SK-N-SH (cell line): ENCODE measurements at regions not wholly inside any gene's neighbourhood (a gene's known extent, or its start where the extent isn't known, plus 50 kb on each side); places are given as distances from the start of the nearest gene placed in this dataset.
A peak's percentile ranks its signal among the peaks of the same experiment; 100 is the strongest.

ENCODE experiments used
- CTCF ChIA-PET: fragments of 300-600, 350-600 bp; formaldehyde crosslinking; extraction: SDS; loops from one replicate; lab custom pipeline; 2021; lab: Yijun Ruan, JAX
- POLR2A ChIA-PET: fragments of 350-600 bp; sonication (Branson Sonifier 250); formaldehyde crosslinking; extraction: SDS; loops from one replicate; lab custom pipeline; 2020; ENCODE audit warnings: antibody characterized with exemption, inconsistent platforms; lab: Yijun Ruan, JAX
- DNase-seq: peaks from one replicate; pipeline ENCODE4 v3.0.0; 2012
- H2AFZ ChIP-seq: fragments of 200-600 bp; sonication (generic); 2 replicates; pipeline ENCODE4 v1.8.1; 2016; ENCODE audit warnings: antibody characterized with exemption, mild to moderate bottlenecking, low read depth
- H3F3A ChIP-seq: fragments of 200-600 bp; sonication (generic); replicated peaks from 2 replicates; pipeline ENCODE3; 2016; ENCODE audit warnings: antibody characterized with exemption, mild to moderate bottlenecking; ENCODE audit not compliant: insufficient read depth
- H3K27ac ChIP-seq, 2 experiments: fragments of 200-500 bp in 1 of 2; fragments of 200-600 bp in 1 of 2; sonication (Bioruptor generic) in 1 of 2; sonication (generic), shearing (Covaris generic) in 1 of 2; 2 replicates each; pipeline versions ENCODE4 v1.5.1 to v1.6.1; 2014 to 2016; ENCODE audit warnings: low read depth in 2 of 2, inconsistent platforms in 1 of 2, low read length in 1 of 2, mild to moderate bottlenecking in 1 of 2, mixed read lengths in 1 of 2
- H3K27me3 ChIP-seq: fragments of 200-600 bp; sonication (generic), shearing (Covaris generic); 2 replicates; pipeline ENCODE4 v1.6.1; 2016; ENCODE audit warnings: mixed run types; ENCODE audit not compliant: insufficient read depth
- H3K36me3 ChIP-seq, 2 experiments: fragments of 200-500 bp in 1 of 2; fragments of 200-600 bp in 1 of 2; sonication (Bioruptor generic) in 1 of 2; sonication (generic) in 1 of 2; replicated peaks in 1 of 2; 2 replicates each; pipeline versions ENCODE3 to v1.5.1; 2014 to 2016; ENCODE audit warnings: low read length in 1 of 2, mild to moderate bottlenecking in 1 of 2; ENCODE audit not compliant: insufficient read depth in 2 of 2, control insufficient read depth in 1 of 2
- H3K4me1 ChIP-seq, 2 experiments: fragments of 200-500 bp in 1 of 2; fragments of 200-600 bp in 1 of 2; sonication (Bioruptor generic) in 1 of 2; sonication (generic), shearing (Covaris generic) in 1 of 2; 2 replicates each; pipeline versions ENCODE4 v1.5.1 to v1.6.1; 2014 to 2016; ENCODE audit warnings: low read depth in 1 of 2, low read length in 1 of 2, mixed run types in 1 of 2; ENCODE audit not compliant: insufficient read depth in 2 of 2, control insufficient read depth in 1 of 2
- H3K4me2 ChIP-seq: fragments of 200-600 bp; sonication (generic), shearing (Covaris generic); 2 replicates; pipeline ENCODE4 v1.6.1; 2017; ENCODE audit warnings: mixed run types
- H3K4me3 ChIP-seq, 2 experiments: fragments of 200-500 bp in 1 of 2; fragments of 200-600 bp in 1 of 2; sonication (Bioruptor generic) in 1 of 2; sonication (generic), shearing (Covaris generic) in 1 of 2; 2 replicates each; pipeline versions ENCODE4 v1.5.1 to v1.8.1; 2014 to 2016; ENCODE audit warnings: low read depth in 2 of 2, inconsistent platforms in 1 of 2, low read length in 1 of 2, mild to moderate bottlenecking in 1 of 2, mixed read lengths in 1 of 2, moderate library complexity in 1 of 2
- H3K79me2 ChIP-seq: fragments of 200-600 bp; sonication (generic); 2 replicates; pipeline ENCODE4 v1.8.1; 2017; ENCODE audit warnings: mild to moderate bottlenecking; ENCODE audit not compliant: insufficient read depth
- H3K9ac ChIP-seq: fragments of 200-600 bp; sonication (generic); 2 replicates; pipeline ENCODE4 v1.6.1; 2017; ENCODE audit warnings: mixed run types
- H3K9me2 ChIP-seq: fragments of 200-600 bp; sonication (generic); 2 replicates; pipeline ENCODE4 v1.6.1; 2017; ENCODE audit warnings: mixed run types
- H3K9me3 ChIP-seq: fragments of 200-600 bp; sonication (generic); 2 replicates; pipeline ENCODE4 v1.6.1; 2017; ENCODE audit warnings: mixed run types, mild to moderate bottlenecking, moderate library complexity
- H4K20me1 ChIP-seq: fragments of 200-600 bp; sonication (generic); 2 replicates; pipeline ENCODE4 v1.6.1; 2017; ENCODE audit warnings: mild to moderate bottlenecking, mixed run types; ENCODE audit not compliant: insufficient read depth
- CHD2 ChIP-seq: fragments of 150-350 bp; IDR thresholded peaks from 2 replicates; pipeline ENCODE4 v1.6.1; 2018; ENCODE audit warnings: low read length; ENCODE audit not compliant: partially characterized antibody
- CTCF ChIP-seq: fragments of 200-600 bp; sonication (generic); IDR thresholded peaks from 2 replicates; pipeline ENCODE4 v1.6.1; 2017; ENCODE audit warnings: antibody characterized with exemption, mild to moderate bottlenecking, moderate library complexity
- EP300 ChIP-seq, 2 experiments: IDR thresholded peaks; 2 replicates each; pipeline versions ENCODE4 v1.4.0 to v1.6.1; 2012; ENCODE audit warnings: borderline replicate concordance in 1 of 2, low read depth in 1 of 2, low read length in 1 of 2
- FOXJ3 ChIP-seq: sonication (generic); formaldehyde crosslinking; IDR thresholded peaks from 2 replicates; pipeline ENCODE4 v1.5.1; 2020; ENCODE audit warnings: mild to moderate bottlenecking, missing genetic modification reagents
- GABPA ChIP-seq: IDR thresholded peaks from 2 replicates; pipeline ENCODE4 v1.4.0; 2012; ENCODE audit warnings: low read depth, mild to moderate bottlenecking
- GATA2 ChIP-seq: sonication (generic); formaldehyde crosslinking; IDR thresholded peaks from 2 replicates; pipeline ENCODE4 v1.5.0; 2020; ENCODE audit warnings: mild to moderate bottlenecking, missing genetic modification reagents
- JUND ChIP-seq: IDR thresholded peaks from 2 replicates; pipeline ENCODE4 v1.4.0; 2012
- MEF2A ChIP-seq: IDR thresholded peaks from 2 replicates; pipeline ENCODE4 v1.4.0; 2012; ENCODE audit warnings: low read depth, borderline replicate concordance
- NFIC ChIP-seq: IDR thresholded peaks from 2 replicates; pipeline ENCODE4 v1.4.0; 2012; ENCODE audit warnings: borderline replicate concordance
- PBX3 ChIP-seq: IDR thresholded peaks from 2 replicates; pipeline ENCODE4; 2012
- RAD21 ChIP-seq: IDR thresholded peaks from 2 replicates; pipeline ENCODE4 v1.6.1; 2012; ENCODE audit warnings: mild to moderate bottlenecking, low read length
- RCOR1 ChIP-seq: fragments of 150-350 bp; IDR thresholded peaks from 2 replicates; pipeline ENCODE4 v1.6.1; 2017; ENCODE audit warnings: antibody characterized with exemption, low read length
- SIN3A ChIP-seq: IDR thresholded peaks from 2 replicates; pipeline ENCODE4 v1.6.1; 2012; ENCODE audit warnings: low read depth, mild to moderate bottlenecking, low read length, moderate library complexity, borderline replicate concordance
- SMC3 ChIP-seq: IDR thresholded peaks from 2 replicates; pipeline ENCODE4 v1.6.1; 2012; ENCODE audit warnings: low read depth, low read length, improper control_type of control experiment
- TEAD4 ChIP-seq: IDR thresholded peaks from 2 replicates; pipeline ENCODE4 v1.4.0; 2012; ENCODE audit warnings: mild to moderate bottlenecking, borderline replicate concordance; ENCODE audit not compliant: insufficient read depth
- USF1 ChIP-seq: IDR thresholded peaks from 2 replicates; pipeline ENCODE4 v1.4.0; 2012; ENCODE audit warnings: low read depth, borderline replicate concordance
- USF2 ChIP-seq: fragments of 150-350 bp; IDR thresholded peaks from 2 replicates; pipeline ENCODE4 v1.6.1; 2017; ENCODE audit warnings: antibody characterized with exemption, low read length, low read depth, borderline replicate concordance
- YY1 ChIP-seq: IDR thresholded peaks from 2 replicates; pipeline ENCODE4 v1.4.0; 2012; ENCODE audit warnings: low read depth, mild to moderate bottlenecking
- WGBS: methylation state at CpG from one replicate; pipeline ENCODE4 v1.1.6; 2017; ENCODE audit warnings: low lambda C conversion rate; 5-methylcytosine and 5-hydroxymethylcytosine counted together

GRCh38 chr14:27668531-27668930 lies 1070.7 kb upstream of the NOVA1 start (continued):
- TF ChIP-seq PBX3 (no peak), CHD2 (no peak), USF2 (no peak), FOXJ3 (CRISPR knock-in tag) (no peak), TEAD4 (no peak), USF1 (no peak), GATA2 (CRISPR knock-in tag) (no peak), CTCF (no peak), RAD21 (no peak), JUND (no peak)

- H3K9ac ChIP-seq = peak overlapping the region; percentile 48; the same call in 1 of the 2 replicates
- DNase-seq = no peak
- no peaks in the 10 kb centered on the region for H3K4me1 ChIP-seq
- no peaks in the 10 kb centered on the region for H3K9me3 ChIP-seq
- H3K27ac ChIP-seq = peak overlapping the region in 1 of 2 experiments; percentile 29; a peak in 2 of 4 replicates
- H2AFZ ChIP-seq = peak overlapping the region; percentile 49
- H4K20me1 ChIP-seq = no peaks in the 10 kb centered on the region
- POLR2A ChIA-PET = no interaction called here
- no peak for TF ChIP-seq CHD2
- no peak for TF ChIP-seq USF2
- TF ChIP-seq CTCF = peak; percentile 54
- TF ChIP-seq MEF2A = no peak
- no peak for TF ChIP-seq NFIC
- peak; percentile 21; the same call in 1 of the 2 replicates for TF ChIP-seq TEAD4
- no peak for TF ChIP-seq JUND
- peak; percentile 28 for TF ChIP-seq RAD21
- no peak for TF ChIP-seq SIN3A
- no peak for TF ChIP-seq EP300 (IDR thresholded peaks at IDR 0.05; ENCODE audit: borderline replicate concordance in 1 of 2, low read depth in 1 of 2, low read length in 1 of 2)
- TF ChIP-seq FOXJ3 (CRISPR knock-in tag) = no peak
- TF ChIP-seq GABPA = no peak
- no peak for TF ChIP-seq RCOR1
- TF ChIP-seq YY1 = no peak
- TF ChIP-seq SMC3 = peak; percentile 3; the same call in 1 of the 2 replicates
- TF ChIP-seq, all 33 proteins: peak for 4
- 14% methylated on average over 3 of the region's 3 CpGs for WGBS
- CTCF ChIA-PET = no interaction called here
- no peaks in the 10 kb centered on the region for H3F3A ChIP-seq
- peaks cover 0 to 6% of the 10 kb centered on the region in 2 experiments for H3K36me3 ChIP-seq
- H3K9me2 ChIP-seq = no peaks in the 10 kb centered on the region
- peaks cover 11% of the 10 kb centered on the region for H3K79me2 ChIP-seq
- peak overlapping the region; percentile 39 to 62; a peak in 2 of 4 replicates for H3K4me3 ChIP-seq
- H3K4me2 ChIP-seq = 0 out of 2 replicates have a peak overlapping the region, but pooled peaks have one; percentile 36
- H3K27me3 ChIP-seq = no peaks in the 10 kb centered on the region
Measured at GRCh38 chr14:27672047-27672446, 1074.2 kb upstream of the NOVA1 start.
